Neural cell (in vitro differentiated cells): ENCODE measurements at regions not wholly inside any gene's neighbourhood (a gene's known extent, or its start where the extent isn't known, plus 50 kb on each side); places are given as distances from the start of the nearest gene placed in this dataset.

ENCODE experiments used
- H2AFZ ChIP-seq: fragments of 200-600, 300-800 bp; sonication (generic), shearing (Covaris generic); 2 replicates; pipeline ENCODE4 v1.6.0; 2014; ENCODE audit warnings: low read depth, mild to moderate bottlenecking, antibody characterized with exemption, low read length, moderate library complexity
- H3F3A ChIP-seq: fragments of 200-600 bp; shearing (Covaris generic); 2 replicates; pipeline ENCODE4 v1.6.1; 2016; ENCODE audit warnings: mild to moderate bottlenecking, moderate library complexity, mixed read lengths, antibody characterized with exemption, low read length; ENCODE audit not compliant: insufficient read depth, poor library complexity, severe bottlenecking
- H3K27ac ChIP-seq: fragments of 200-600, 300-800 bp; sonication (generic), shearing (Covaris generic); 2 replicates; pipeline ENCODE4 v1.5.1; 2014; ENCODE audit warnings: mild to moderate bottlenecking, low read length, moderate library complexity
- H3K27me3 ChIP-seq: fragments of 300-800, 200-600 bp; sonication (generic), shearing (Covaris generic); 2 replicates; pipeline ENCODE4 v1.6.0; 2014; ENCODE audit warnings: mild to moderate bottlenecking, low read depth, low read length, moderate library complexity; ENCODE audit not compliant: insufficient read depth
- H3K36me3 ChIP-seq: fragments of 300-800, 200-600 bp; sonication (generic), shearing (Covaris generic); 2 replicates; pipeline ENCODE4 v1.5.1; 2014; ENCODE audit warnings: mild to moderate bottlenecking, antibody characterized with exemption, low read length, moderate library complexity; ENCODE audit not compliant: insufficient read depth
- H3K4me2 ChIP-seq: fragments of 300-800, 200-600 bp; sonication (generic), shearing (Covaris generic); 2 replicates; pipeline ENCODE4 v1.6.0; 2014; ENCODE audit warnings: mild to moderate bottlenecking, low read length
- H3K4me3 ChIP-seq: fragments of 300-800, 200-600 bp; sonication (generic), shearing (Covaris generic); 2 replicates; pipeline ENCODE4 v1.5.1; 2014; ENCODE audit warnings: mild to moderate bottlenecking, low read length, moderate library complexity
- H3K79me2 ChIP-seq: fragments of 200-600 bp; shearing (Covaris generic); replicated peaks from 2 replicates; pipeline ENCODE4 v1.6.0; 2014; ENCODE audit warnings: mild to moderate bottlenecking, low read length, moderate library complexity; ENCODE audit not compliant: insufficient read depth
- H3K9ac ChIP-seq: fragments of 300-800, 200-600 bp; sonication (generic), shearing (Covaris generic); 2 replicates; pipeline ENCODE4 v1.6.1; 2016; ENCODE audit warnings: mild to moderate bottlenecking, low read length, mixed read lengths
- H3K9me2 ChIP-seq: fragments of 200-600 bp; shearing (Covaris generic); 2 replicates; pipeline ENCODE4 v1.6.1; 2016; ENCODE audit warnings: mild to moderate bottlenecking, low read length, mixed read lengths; ENCODE audit not compliant: insufficient read depth
- H3K9me3 ChIP-seq: fragments of 200-600, 300-800 bp; sonication (generic), shearing (Covaris generic); 2 replicates; pipeline ENCODE4 v1.6.1; 2016; ENCODE audit warnings: mild to moderate bottlenecking, mixed run types, low read length, moderate library complexity, mixed read lengths
- H4K20me1 ChIP-seq: fragments of 200-600 bp; shearing (Covaris generic); 2 replicates; pipeline ENCODE4 v1.6.1; 2016; ENCODE audit warnings: mild to moderate bottlenecking, mixed run types; ENCODE audit not compliant: insufficient read depth
- CTCF ChIP-seq: fragments of 450-650 bp; IDR thresholded peaks from 2 replicates; pipeline ENCODE4 v1.5.1; 2014; ENCODE audit warnings: antibody characterized with exemption, mild to moderate bottlenecking, moderate library complexity; ENCODE audit not compliant: poor library complexity, severe bottlenecking
- EP300 ChIP-seq: fragments of 450-650 bp; conservative IDR thresholded peaks from 2 replicates; pipeline ENCODE4 v1.6.1; 2014; ENCODE audit warnings: antibody characterized with exemption, mild to moderate bottlenecking, moderate library complexity; ENCODE audit not compliant: poor library complexity, severe bottlenecking
- EZH2 ChIP-seq: fragments of 200-600, 300-800 bp; shearing (Covaris generic), sonication (generic); IDR thresholded peaks from 2 replicates; pipeline ENCODE4 v1.6.1; 2014; ENCODE audit warnings: antibody characterized with exemption, low read length, borderline replicate concordance, mild to moderate bottlenecking; ENCODE audit not compliant: insufficient read depth, poor library complexity, severe bottlenecking
- MXI1 ChIP-seq: fragments of 450-650 bp; conservative IDR thresholded peaks from 2 replicates; pipeline ENCODE4 v1.6.1; 2014; ENCODE audit warnings: antibody characterized with exemption, mild to moderate bottlenecking; ENCODE audit not compliant: poor library complexity, severe bottlenecking
- POLR2AphosphoS5 ChIP-seq: IDR thresholded peaks from 2 replicates; pipeline ENCODE4 v1.6.1; 2012
- RAD21 ChIP-seq: fragments of 450-650 bp; conservative IDR thresholded peaks from 2 replicates; pipeline ENCODE4 v1.6.1; 2014; ENCODE audit warnings: antibody characterized with exemption, mild to moderate bottlenecking, moderate library complexity
- REST ChIP-seq: IDR thresholded peaks from 2 replicates; pipeline ENCODE4 v1.6.1; 2012; ENCODE audit warnings: borderline replicate concordance
- SMC3 ChIP-seq: fragments of 450-650 bp; conservative IDR thresholded peaks from 2 replicates; pipeline ENCODE4 v1.6.1; 2014; ENCODE audit warnings: antibody characterized with exemption, mild to moderate bottlenecking, moderate library complexity; ENCODE audit not compliant: poor library complexity
- TAF1 ChIP-seq: IDR thresholded peaks from 2 replicates; pipeline ENCODE4 v1.6.1; 2012; ENCODE audit warnings: low read depth

- Histone ChIP-seq H3K4me3 (no peak overlapping the region), H3K9me3 (no peaks in the 10 kb centered on the region), H3K79me2 (no peaks in the 10 kb centered on the region), H3K27ac (no peak overlapping the region), H2AFZ (no peak overlapping the region), H3K4me2 (no peak overlapping the region), H3F3A (no peaks in the 10 kb centered on the region), H3K9me2 (no peaks in the 10 kb centered on the region), H3K9ac (no peak overlapping the region), H3K36me3 (no peaks in the 10 kb centered on the region), H4K20me1 (no peaks in the 10 kb centered on the region), H3K27me3 (no peaks in the 10 kb centered on the region)
- TF ChIP-seq TAF1 (no peak), MXI1 (no peak), EZH2 (no peak), POLR2AphosphoS5 (no peak), EP300 (no peak), CTCF (no peak), REST (no peak), RAD21 (no peak), SMC3 (no peak)
These were observed 182.7 kb downstream of the ADAMTS15 start for GRCh38 chr11:130631119-130631518.

- no peak overlapping the region for H3K4me3 ChIP-seq
- H4K20me1 ChIP-seq, result no peaks in the 10 kb centered on the region
- H3K9me3 ChIP-seq, result no peaks in the 10 kb centered on the region
- TF ChIP-seq REST, result no peak
- no peak for TF ChIP-seq CTCF
- no peak for TF ChIP-seq RAD21
- TF ChIP-seq TAF1, result no peak
- no peak for TF ChIP-seq POLR2AphosphoS5
- TF ChIP-seq EP300, result no peak
- no peaks in the 10 kb centered on the region for H3K27me3 ChIP-seq
- no peaks in the 10 kb centered on the region for H3K9me2 ChIP-seq
- no peak overlapping the region for H3K9ac ChIP-seq
- no peaks in the 10 kb centered on the region for H3K79me2 ChIP-seq
- no peak overlapping the region for H2AFZ ChIP-seq
- H3F3A ChIP-seq, result no peaks in the 10 kb centered on the region
- H3K27ac ChIP-seq, result no peak overlapping the region
- H3K4me2 ChIP-seq, result no peak overlapping the region
- H3K36me3 ChIP-seq, result no peaks in the 10 kb centered on the region
These were observed 185.0 kb downstream of the ADAMTS15 start for GRCh38 chr11:130633466-130633865.
